ENCODE measurements at regions not wholly inside any gene's neighbourhood (a gene's known extent, or its start where the extent isn't known, plus 50 kb on each side); places are given as distances from the start of the nearest gene placed in this dataset.

GRCh38 chrX:9183481-9183880 is 149.6 kb upstream of the FAM9B start:
- Mint-ChIP-seq H3K4me3 (no peak overlapping the region), H3K9me3 (no peaks in the 10 kb centered on the region), H3K4me1 (no peaks in the 10 kb centered on the region), H3K36me3 (ENCODE audit: low read depth) (no peaks in the 10 kb centered on the region), H3K27me3 (peaks cover 4% of the 10 kb centered on the region), H3K27ac (no peak overlapping the region)
- intact Hi-C loops (cut with micrococcal nuclease) = no loop called here
- CTCF ChIA-PET = no interaction called here
- POLR2A ChIA-PET = interaction anchor here (0.5 kb wide), 1 partner anchor 25 kb away, joined by 3 read pairs; no protein-coding TSS in a partner anchor
- TF ChIP-seq, protein P1, sequence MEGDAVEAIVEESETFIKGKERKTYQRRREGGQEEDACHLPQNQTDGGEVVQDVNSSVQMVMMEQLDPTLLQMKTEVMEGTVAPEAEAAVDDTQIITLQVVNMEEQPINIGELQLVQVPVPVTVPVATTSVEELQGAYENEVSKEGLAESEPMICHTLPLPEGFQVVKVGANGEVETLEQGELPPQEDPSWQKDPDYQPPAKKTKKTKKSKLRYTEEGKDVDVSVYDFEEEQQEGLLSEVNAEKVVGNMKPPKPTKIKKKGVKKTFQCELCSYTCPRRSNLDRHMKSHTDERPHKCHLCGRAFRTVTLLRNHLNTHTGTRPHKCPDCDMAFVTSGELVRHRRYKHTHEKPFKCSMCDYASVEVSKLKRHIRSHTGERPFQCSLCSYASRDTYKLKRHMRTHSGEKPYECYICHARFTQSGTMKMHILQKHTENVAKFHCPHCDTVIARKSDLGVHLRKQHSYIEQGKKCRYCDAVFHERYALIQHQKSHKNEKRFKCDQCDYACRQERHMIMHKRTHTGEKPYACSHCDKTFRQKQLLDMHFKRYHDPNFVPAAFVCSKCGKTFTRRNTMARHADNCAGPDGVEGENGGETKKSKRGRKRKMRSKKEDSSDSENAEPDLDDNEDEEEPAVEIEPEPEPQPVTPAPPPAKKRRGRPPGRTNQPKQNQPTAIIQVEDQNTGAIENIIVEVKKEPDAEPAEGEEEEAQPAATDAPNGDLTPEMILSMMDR (IDR thresholded peaks at IDR 0.05) = no peak
- DNase-seq = no peak
- ATAC-seq (ENCODE audit: low read depth) = no peak

- Mint-ChIP-seq H3K4me1 (no peaks in the 10 kb centered on the region), H3K27ac (no peak overlapping the region), H3K9me3 (no peaks in the 10 kb centered on the region), H3K4me3 (no peak overlapping the region), H3K36me3 (ENCODE audit: low read depth) (no peaks in the 10 kb centered on the region), H3K27me3 (peaks cover 4% of the 10 kb centered on the region)
- ChIA-PET POLR2A (no interaction called here), CTCF (no interaction called here)
- ATAC-seq (ENCODE audit: low read depth) (no peak), DNase-seq (no peak)
- TF ChIP-seq, protein P1 (IDR thresholded peaks at IDR 0.05) = no peak
- intact Hi-C loops (cut with micrococcal nuclease) = no loop called here
Observed at GRCh38 chrX:9184211-9184610, 150.3 kb upstream of the FAM9B start.

DNA sequence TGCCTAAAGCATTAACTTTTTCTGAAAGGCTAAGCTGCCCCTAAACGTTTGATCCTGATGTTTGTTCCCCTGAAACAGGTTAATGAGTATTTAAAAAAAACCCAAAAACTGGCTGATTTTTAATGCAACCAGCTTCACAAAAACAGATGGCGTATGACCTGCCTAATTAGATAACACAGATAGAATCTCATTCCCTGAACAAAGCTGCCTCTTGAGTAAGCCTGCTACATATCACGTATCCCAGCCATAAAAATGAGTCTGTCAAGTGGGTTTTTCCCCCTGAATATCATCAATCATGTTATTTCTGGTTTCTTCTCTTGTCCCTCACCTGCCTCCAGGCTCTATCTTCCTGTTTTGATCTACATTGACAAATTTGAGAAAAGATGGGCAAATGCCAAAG is 154.2 kb upstream of the FAM9B start:
- H3K27ac Mint-ChIP-seq = no peak overlapping the region
- ChIA-PET CTCF (no interaction called here), POLR2A (no interaction called here)
- DNase-seq = no peak
- no peaks in the 10 kb centered on the region for H3K36me3 Mint-ChIP-seq (ENCODE audit: low read depth)
- intact Hi-C loops (cut with micrococcal nuclease) = no loop called here
- no peak for ATAC-seq (ENCODE audit: low read depth)
- peaks cover 4% of the 10 kb centered on the region for H3K27me3 Mint-ChIP-seq
- H3K4me3 Mint-ChIP-seq = no peak overlapping the region
- no peaks in the 10 kb centered on the region for H3K4me1 Mint-ChIP-seq
- TF ChIP-seq, protein P1 (IDR thresholded peaks at IDR 0.05) = no peak
- no peaks in the 10 kb centered on the region for H3K9me3 Mint-ChIP-seq

- Mint-ChIP-seq H3K4me3 (no peak overlapping the region), H3K27me3 (peaks cover 4% of the 10 kb centered on the region), H3K9me3 (no peaks in the 10 kb centered on the region), H3K36me3 (ENCODE audit: low read depth) (no peaks in the 10 kb centered on the region), H3K27ac (no peak overlapping the region), H3K4me1 (no peaks in the 10 kb centered on the region)
- TF ChIP-seq, protein P1 (IDR thresholded peaks at IDR 0.05) = no peak
- POLR2A ChIA-PET = interaction anchor here (0.7 kb wide), 1 partner anchor 91 kb away, joined by 15 read pairs; no protein-coding TSS in a partner anchor
- CTCF ChIA-PET = no interaction called here
- DNase-seq (no peak), ATAC-seq (ENCODE audit: low read depth) (no peak)
- intact Hi-C loops (cut with micrococcal nuclease) = no loop called here
Observed at GRCh38 chrX:9189286-9189685, 155.4 kb upstream of the FAM9B start.

DNA sequence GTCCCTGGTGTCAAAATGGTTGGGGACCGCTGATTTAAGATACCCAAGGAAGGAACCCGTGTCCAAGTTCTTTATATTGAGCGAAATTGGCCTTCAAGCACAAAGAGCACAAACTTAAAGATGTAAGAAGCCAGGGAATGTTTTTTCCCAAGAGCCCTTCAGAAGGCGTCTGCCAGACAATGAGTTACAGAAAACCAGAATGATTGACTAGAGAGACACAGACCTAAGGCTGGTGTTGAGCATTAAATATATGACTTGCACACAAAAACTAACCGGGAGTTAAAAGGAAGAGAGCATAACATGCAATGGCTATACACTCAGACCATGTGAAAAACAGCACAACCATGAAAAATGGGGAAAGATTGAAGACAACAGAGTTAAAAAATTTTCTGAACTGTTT is 157.5 kb upstream of the FAM9B start:
- CTCF ChIA-PET = no interaction called here

More for the DNA sequence above, 157.5 kb upstream of the FAM9B start:
- Mint-ChIP-seq H3K4me3 (no peak overlapping the region), H3K36me3 (ENCODE audit: low read depth) (no peaks in the 10 kb centered on the region), H3K27me3 (peaks cover 1% of the 10 kb centered on the region), H3K4me1 (no peaks in the 10 kb centered on the region), H3K27ac (no peak overlapping the region), H3K9me3 (no peaks in the 10 kb centered on the region)
- intact Hi-C loops (cut with micrococcal nuclease) = no loop called here
- no peak for ATAC-seq (ENCODE audit: low read depth)
- DNase-seq = no peak
- POLR2A ChIA-PET = no interaction called here
- TF ChIP-seq, protein P1 (IDR thresholded peaks at IDR 0.05) = no peak

Data from activated B cell treated with CpG ODN at 0.5 μM for 24 hours (primary cell).